Activated CD4-positive, alpha-beta T cell treated with anti-CD3 and anti-CD28 coated beads, Interleukin-2, amount 50 U/mL, for 48 hours (primary cell): ENCODE measurements at regions not wholly inside any gene's neighbourhood (a gene's known extent, or its start where the extent isn't known, plus 50 kb on each side); places are given as distances from the start of the nearest gene placed in this dataset.
A peak's percentile ranks its signal among the peaks of the same experiment; 100 is the strongest.
"Not testable (repeated sequence)": the region's sequence is repeated elsewhere in the genome, so short reads cannot be mapped to it uniquely, and the experiment has no call there.

Experiments
- DNase-seq, 2 experiments: peaks; one replicate each; pipeline ENCODE4 v3.0.0-alpha.2; 2020

- DNase-seq = no peak
Measured at GRCh38 chr14:56422703-56423213, 156.8 kb upstream of the TMEM260 start.

DNA sequence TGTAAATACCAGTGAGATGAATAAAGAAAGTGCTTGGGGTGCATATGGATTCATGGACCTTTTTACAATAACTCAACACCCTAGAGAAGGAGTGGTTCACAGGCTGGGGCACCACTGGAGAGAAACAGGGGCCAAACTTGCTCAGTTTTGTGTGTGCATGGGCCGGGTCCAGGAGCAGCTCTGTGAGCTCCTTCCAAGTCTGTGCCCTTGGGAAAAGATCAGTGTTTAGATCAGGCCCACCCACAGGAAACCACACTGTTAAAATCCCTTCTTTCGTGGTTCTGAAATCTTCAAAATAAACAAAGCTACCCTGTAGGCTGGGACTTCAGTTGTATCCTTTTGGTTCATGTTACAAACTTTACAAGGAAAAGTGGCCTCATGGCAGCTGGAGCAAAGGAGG lies 156.1 kb upstream of the TMEM260 start:
- no peak for DNase-seq

DNA sequence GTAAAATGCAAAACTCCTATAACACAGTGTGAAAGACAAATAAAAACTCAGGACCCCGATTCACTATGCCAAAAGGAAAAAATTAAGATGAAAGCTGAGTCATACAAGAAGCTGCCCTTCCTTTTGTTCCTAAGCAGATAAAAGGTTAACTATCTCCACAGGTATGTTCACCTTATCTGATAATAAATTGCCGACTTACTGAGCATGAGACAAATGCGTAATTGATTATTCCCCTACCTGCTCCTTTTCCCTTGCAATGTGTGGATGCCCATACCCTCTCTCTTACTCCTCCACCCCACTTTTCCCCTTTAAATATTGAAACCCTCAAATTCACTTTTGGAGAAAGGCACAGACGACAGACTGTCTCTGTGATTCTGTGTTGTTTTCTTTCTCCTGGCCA lies 148.6 kb upstream of the TMEM260 start:
- DNase-seq = no peak

GRCh38 chr14:56449670-56450213 lies 129.9 kb upstream of the TMEM260 start:
- no peak for DNase-seq

GRCh38 chr14:56452940-56453339 lies 126.7 kb upstream of the TMEM260 start:
- DNase-seq = no peak

- DNase-seq = not testable (repeated sequence)
Measured at GRCh38 chr14:56454680-56455079, 124.9 kb upstream of the TMEM260 start.

DNA sequence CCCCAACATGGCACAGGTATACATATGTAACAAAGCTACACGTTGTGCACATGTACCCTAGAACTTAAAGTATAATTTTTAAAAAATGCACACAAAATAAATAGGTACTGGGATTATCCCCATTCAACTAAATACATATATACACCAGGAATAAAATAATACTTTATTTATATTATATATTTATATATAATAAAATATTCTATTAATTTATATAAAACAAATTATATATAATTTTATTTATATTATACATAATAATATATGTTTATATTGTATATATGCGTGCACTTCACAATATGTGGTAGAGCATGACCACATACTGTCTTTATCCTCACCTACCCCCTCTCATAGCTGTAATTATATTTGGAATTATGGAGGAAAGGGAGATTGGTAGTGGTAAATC lies 119.1 kb upstream of the TMEM260 start:
- DNase-seq = no peak

GRCh38 chr14:56461276-56462275 lies 118.0 kb upstream of the TMEM260 start:
- DNase-seq = no peak

GRCh38 chr14:56463271-56463890 lies 116.2 kb upstream of the TMEM260 start:
- no peak for DNase-seq

DNA sequence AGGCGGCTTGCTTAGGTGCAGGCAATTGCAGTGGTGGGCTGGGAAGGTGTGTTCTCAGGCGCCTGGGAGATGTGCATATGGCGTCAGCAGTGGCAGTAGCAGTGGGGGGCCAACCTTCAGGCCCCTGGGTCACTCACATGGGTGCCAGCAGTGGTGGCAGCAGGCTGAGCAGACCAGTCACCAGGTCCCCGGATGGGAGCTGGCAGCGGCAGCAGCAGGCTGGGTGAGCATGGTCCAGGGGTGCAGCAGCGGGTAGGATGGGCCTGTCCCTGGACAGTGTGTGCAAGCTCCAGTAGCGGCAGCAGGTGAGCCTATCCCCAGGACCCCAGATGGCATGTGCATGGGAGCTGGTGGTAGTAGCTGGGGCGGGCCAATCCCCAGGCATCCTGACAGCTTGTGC lies 108.5 kb upstream of the TMEM260 start:
- DNase-seq = no peak

DNA sequence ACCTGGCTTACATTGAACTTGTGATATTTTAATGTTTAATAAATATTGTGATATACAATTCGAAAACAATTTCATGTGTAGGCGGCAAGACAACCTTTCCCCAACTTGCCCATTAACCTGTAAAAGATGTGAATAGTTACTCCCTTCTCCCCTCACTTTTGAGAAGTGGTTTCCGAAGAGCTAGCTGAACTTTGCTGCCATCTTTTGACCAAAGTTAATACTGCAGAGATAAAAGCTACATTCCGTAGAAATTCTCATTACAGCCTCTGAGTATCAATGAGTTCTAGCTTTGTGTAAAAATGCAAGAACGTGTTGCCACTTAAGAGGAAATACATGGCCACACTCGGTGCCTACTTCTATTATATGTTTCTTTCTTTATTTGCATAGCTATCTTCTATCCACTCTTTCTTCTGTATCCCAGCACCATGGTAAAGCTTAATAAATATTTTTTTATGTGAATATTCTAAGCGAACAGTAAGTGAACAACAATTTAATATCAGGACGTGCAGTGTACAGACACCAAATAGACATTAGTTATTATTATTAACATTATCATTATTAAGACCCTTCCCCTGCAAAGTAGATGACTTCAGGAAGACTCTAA lies 105.1 kb upstream of the TMEM260 start:
- DNase-seq = no peak

- DNase-seq = no peak
Measured at GRCh38 chr14:56482310-56482911, 97.2 kb upstream of the TMEM260 start.

DNA sequence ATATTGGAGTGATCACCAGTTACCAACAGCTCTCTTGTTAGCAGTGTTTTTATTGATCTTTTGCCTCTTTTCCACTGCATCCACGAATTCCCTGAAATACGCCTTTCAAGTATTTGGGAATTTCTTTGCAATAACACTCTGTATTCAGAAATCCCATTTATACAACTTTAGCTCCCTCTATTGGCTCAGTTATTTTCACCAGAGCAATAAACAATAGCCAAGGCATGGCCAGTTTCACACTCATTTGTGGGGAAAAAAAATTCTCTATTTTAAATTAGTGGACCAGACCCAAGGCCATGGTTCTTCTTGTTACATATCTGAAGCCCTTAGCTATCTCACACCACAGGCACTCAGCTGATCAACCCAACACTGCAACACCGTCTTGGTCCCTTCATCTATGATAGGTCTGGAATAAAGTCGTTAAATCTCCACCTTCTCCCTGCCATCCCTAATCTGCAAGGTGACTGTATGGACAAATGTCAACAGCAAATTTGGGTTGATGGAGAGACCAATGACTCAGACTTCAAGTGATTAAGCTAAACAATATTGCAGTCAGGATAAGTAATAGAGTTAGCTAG lies 92.4 kb upstream of the TMEM260 start:
- DNase-seq = no peak

DNA sequence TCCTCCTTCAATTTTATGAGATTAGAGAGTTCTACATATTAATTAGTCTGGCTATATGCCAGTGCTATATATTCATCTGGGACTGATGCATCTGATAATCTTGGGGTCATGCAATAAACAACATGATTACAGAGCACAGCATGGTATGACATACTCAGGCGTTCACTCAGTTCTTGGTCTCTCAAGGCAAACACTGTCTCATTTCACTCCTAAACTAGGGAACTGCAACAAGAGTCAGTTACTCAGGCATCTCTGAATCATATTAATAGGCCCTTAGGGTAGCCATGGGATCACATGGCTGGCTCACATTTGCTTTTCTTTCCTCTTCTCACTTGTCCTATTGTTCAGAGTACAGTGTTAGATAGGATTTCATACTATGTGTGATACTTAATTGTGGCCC lies 91.8 kb upstream of the TMEM260 start:
- DNase-seq = no peak

DNA sequence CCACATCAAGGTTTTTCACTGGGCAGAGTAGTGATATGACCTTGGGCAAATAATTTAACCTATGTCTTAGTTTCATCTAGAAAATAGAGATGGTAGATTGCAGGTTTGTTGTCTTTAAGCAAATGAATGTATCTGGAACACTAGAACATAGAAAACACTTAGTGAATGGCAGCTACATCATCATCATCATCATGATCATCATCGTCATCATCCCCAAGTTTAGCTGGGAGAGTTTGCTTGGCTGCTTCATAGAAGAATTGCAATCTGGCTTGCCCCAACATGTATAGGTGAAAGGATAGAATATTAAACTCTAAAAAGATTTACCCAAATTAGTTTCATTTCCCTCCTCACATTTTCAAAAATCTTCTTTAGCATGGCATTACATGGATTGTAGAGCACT lies 91.3 kb upstream of the TMEM260 start:
- DNase-seq = no peak

DNA sequence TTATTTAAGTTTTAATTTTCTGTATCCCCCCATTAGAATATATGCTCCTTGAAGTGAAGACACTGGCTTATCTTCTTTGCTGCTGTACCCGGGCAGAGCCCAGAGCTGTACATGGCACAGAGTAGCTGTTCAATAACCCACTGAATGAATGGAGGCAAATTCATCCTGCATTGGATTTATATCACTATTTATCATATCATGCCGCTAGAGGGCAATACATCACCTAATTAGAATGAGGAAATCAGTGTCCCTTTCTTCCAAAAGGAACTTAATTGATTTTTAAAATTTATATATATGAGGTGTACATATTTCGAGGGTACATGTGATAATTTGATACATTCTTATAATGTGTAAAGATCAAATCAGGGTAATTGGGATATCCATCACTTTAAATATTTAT lies 89.2 kb upstream of the TMEM260 start:
- no peak for DNase-seq

DNA sequence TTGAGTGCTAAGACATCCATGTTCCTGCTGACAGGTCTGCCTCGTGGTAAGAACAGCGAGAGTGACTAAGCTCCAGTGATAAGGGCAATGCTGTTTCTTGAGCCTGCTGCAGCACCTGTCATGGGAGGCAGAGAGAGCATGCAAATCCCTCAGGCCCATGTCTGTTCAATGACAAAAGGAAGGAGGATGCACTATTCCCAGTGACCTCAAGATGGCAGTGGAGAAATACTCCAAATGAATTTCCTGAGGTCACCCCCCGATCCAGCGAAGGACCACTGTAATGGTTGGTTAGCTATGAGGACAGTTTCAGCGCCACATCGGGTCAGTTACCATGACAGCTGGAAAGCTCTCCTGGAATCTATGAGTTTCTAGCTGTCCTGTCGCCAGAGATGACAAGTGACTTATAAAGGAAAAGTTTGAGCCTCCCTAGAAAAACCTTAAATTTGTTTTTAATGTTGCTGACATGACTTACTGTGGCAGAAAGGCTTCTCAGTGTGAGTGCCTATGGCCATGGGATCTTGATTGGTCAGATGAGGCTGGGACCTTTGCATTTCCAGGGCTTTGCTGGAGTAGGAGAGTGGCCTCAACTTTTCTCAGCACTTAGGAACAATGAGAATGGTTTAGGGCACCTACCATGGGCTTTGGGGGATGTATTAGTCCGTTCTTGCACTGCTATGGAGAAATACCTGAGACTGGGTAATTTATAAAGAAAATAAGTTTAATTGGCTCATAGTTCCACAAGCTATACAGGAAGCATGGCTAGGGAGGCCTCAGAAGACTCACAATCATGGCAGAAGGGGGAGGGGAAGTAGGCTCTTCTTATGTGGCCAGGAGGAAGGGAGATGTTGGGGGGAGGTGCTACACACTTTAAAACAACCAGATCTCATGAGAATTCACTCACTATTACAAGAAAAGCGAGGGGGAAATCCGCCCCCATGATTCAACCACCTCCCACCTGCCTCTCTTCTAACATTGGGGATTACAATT lies 88.0 kb upstream of the TMEM260 start:
- DNase-seq = peak; percentile 16 to 27

DNA sequence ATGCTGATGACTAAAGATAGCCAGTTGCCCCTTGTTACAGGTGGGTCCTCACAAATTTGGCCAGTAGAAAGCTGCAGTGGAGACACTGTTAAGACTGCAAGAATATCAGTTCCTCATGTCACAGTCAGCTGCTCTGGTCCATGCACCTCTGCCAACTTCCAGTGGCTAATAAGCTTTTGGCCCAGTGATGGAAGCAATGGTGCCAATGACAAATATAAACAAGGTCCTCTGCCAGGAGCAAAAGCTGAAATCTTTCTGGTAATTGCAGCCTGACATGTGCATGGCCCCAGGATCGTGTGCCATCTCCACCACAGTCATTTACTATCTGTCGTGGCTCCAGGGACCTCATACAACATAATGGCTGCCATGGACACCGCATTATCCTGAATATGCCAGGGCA lies 85.4 kb upstream of the TMEM260 start:
- DNase-seq = no peak

DNA sequence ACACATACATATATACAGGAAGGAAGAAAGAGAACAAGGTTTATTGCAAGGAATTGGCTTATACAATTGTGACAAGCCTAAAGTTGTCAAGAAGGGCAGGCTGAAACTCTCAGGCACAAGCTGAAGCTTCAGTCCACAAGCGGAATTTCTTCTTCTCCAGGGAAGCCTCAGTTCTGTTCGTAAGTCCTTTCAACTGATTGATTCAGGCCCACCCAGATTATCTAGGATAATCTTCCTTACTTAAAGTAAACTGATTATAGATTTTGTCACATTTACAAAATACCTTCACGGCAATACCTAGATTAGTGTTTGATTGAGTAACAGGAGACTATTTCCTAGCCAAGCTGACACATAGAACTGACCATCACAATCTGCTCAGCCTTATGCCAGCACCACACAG lies 81.5 kb upstream of the TMEM260 start:
- no peak for DNase-seq

DNA sequence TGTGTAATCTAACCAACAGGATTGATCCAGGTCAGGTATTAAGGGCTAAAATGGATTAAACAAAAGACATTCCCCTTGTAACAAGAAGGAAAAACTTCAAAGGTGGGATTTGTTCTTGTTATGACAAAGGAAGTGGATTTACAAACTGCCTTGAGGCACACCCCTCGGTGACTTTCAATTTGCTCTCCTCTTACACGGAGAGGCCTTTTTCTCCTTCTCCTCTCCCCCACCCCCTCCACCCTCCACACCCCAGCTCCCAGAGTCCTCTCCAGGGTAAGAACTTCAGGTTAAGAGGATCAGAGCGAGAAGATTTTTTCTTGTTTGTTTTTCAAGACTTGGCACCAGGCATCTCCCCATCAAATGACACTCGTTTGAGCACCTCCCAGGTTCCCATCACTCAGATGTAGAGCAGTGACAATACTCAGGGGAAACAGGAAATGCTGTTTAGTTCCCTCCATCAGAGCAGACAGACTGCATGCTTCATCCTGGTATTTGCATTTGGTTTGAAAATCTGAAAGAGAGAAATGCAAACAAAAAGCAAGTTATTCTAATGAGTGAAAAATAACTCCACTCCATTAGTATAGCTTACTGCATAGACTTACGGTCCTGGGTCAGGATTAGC lies 77.6 kb upstream of the TMEM260 start:
- DNase-seq = no peak

GRCh38 chr14:56505361-56505760 lies 74.2 kb upstream of the TMEM260 start:
- DNase-seq = no peak
